WTC11 (cell line): ENCODE measurements at regions not wholly inside any gene's neighbourhood (a gene's known extent, or its start where the extent isn't known, plus 50 kb on each side); places are given as distances from the start of the nearest gene placed in this dataset.
A peak's percentile ranks its signal among the peaks of the same experiment; 100 is the strongest.

Experiments
- ATAC-seq: fragments of 200-7000 bp; cut with Tn5 transposase; 2 replicates; pipeline ENCODE4 v1.10.0; 2021; ENCODE audit warnings: mild to moderate bottlenecking, moderate library complexity
- CTCF ChIA-PET: fragments of 300-600 bp; sonication (Branson Sonifier 250); formaldehyde crosslinking; loops from one replicate; lab custom pipeline; 2021; ENCODE audit warnings: antibody characterized with exemption; lab: Charles Lee
- POLR2A ChIA-PET: fragments of 350-600 bp; sonication (Branson Sonifier 250); formaldehyde crosslinking; loops from one replicate; lab custom pipeline; 2021; ENCODE audit warnings: antibody characterized with exemption; lab: Charles Lee
- DNase-seq: peaks from one replicate; pipeline ENCODE4 v3.0.0; 2021; ENCODE audit warnings: low spot score
- H3K27ac Mint-ChIP-seq: 2 replicates; pipeline ENCODE4 v1.8.0; 2021; ENCODE audit warnings: mixed read lengths
- H3K27me3 Mint-ChIP-seq: 2 replicates; pipeline ENCODE4 v1.8.0; 2021; ENCODE audit warnings: low read depth, mild to moderate bottlenecking, moderate library complexity, mixed read lengths
- H3K36me3 Mint-ChIP-seq: 2 replicates; pipeline ENCODE4 v1.8.0; 2021; ENCODE audit warnings: mixed read lengths
- H3K4me1 Mint-ChIP-seq: 2 replicates; pipeline ENCODE4 v1.8.0; 2022; ENCODE audit warnings: mixed read lengths
- H3K4me3 Mint-ChIP-seq: 2 replicates; pipeline ENCODE4 v1.8.0; 2021; ENCODE audit warnings: mild to moderate bottlenecking, moderate library complexity, mixed read lengths
- H3K9me3 Mint-ChIP-seq: 2 replicates; pipeline ENCODE4 v1.8.0; 2021; ENCODE audit warnings: mixed read lengths
- CREM ChIP-seq: sonication (generic); formaldehyde crosslinking; IDR thresholded peaks from 2 replicates; pipeline ENCODE4 v1.8.1; 2022; ENCODE audit warnings: mild to moderate bottlenecking, missing genetic modification reagents, moderate library complexity
- ELF4 ChIP-seq: sonication (generic); formaldehyde crosslinking; IDR thresholded peaks from 2 replicates; pipeline ENCODE4 v1.8.1; 2022; ENCODE audit warnings: low read depth, mild to moderate bottlenecking, moderate library complexity, missing genetic modification reagents
- EMX1 ChIP-seq: fragments of 250-450 bp; sonication (Bioruptor Pico); IDR thresholded peaks from 2 replicates; pipeline ENCODE4 v1.8.0; 2021; ENCODE audit warnings: mild to moderate bottlenecking
- HMGA2 ChIP-seq: fragments of 250-450 bp; sonication (Bioruptor Pico); IDR thresholded peaks from 2 replicates; pipeline ENCODE4 v1.4.0; 2021; ENCODE audit warnings: mild to moderate bottlenecking, moderate library complexity
- TEAD4 ChIP-seq: sonication (generic); formaldehyde crosslinking; IDR thresholded peaks from 2 replicates; pipeline ENCODE4 v1.8.0; 2022; ENCODE audit warnings: mild to moderate bottlenecking, missing genetic modification reagents
- ZNF121 ChIP-seq: sonication (generic); formaldehyde crosslinking; IDR thresholded peaks from 2 replicates; pipeline ENCODE4 v1.8.0; 2023; ENCODE audit warnings: missing genetic modification reagents
- TF ChIP-seq, protein P1 (sequence below): fragments of 200-600 bp; IDR thresholded peaks from 2 replicates; pipeline ENCODE4 v1.8.0; 2022; ENCODE audit warnings: antibody characterized with exemption
- TF ChIP-seq, protein P2 (sequence below): sonication (generic); formaldehyde crosslinking; IDR thresholded peaks from 2 replicates; pipeline ENCODE4 v1.8.0; 2022; ENCODE audit warnings: mild to moderate bottlenecking, missing genetic modification reagents
- TF ChIP-seq, protein P3 (sequence below): sonication (generic); formaldehyde crosslinking; IDR thresholded peaks from 2 replicates; pipeline ENCODE4 v1.8.0; 2022; ENCODE audit warnings: mild to moderate bottlenecking, missing genetic modification reagents
- TF ChIP-seq, protein P4 (sequence below): fragments of 250-450 bp; sonication (Bioruptor Pico); IDR thresholded peaks from 2 replicates; pipeline ENCODE4 v1.9.0; 2021; ENCODE audit warnings: mild to moderate bottlenecking
- TF ChIP-seq, protein P5 (sequence below): sonication (generic); formaldehyde crosslinking; IDR thresholded peaks from 2 replicates; pipeline ENCODE4 v1.8.0; 2022; ENCODE audit warnings: missing genetic modification reagents

DNA sequence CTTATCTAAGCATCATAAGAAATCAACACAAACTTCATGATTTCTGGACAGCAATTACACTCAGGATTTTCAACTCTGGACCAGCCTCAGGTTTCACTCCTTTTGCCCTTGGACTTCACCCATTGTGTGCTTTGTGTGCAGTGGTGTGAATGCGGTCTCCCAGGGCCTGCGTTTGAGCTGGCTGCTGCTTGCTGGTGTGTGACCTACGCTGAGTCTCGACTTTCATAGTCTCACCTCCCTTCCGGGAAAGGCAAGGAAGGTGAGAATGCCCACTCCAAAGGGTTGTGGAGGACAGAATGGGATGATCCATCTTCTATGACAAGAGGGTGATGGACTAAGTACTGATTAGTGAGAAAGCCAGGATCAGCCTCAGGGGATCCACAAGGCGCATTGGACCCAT, 228.8 kb downstream of the C12orf75 start (continued):
- TF ChIP-seq, protein P1, sequence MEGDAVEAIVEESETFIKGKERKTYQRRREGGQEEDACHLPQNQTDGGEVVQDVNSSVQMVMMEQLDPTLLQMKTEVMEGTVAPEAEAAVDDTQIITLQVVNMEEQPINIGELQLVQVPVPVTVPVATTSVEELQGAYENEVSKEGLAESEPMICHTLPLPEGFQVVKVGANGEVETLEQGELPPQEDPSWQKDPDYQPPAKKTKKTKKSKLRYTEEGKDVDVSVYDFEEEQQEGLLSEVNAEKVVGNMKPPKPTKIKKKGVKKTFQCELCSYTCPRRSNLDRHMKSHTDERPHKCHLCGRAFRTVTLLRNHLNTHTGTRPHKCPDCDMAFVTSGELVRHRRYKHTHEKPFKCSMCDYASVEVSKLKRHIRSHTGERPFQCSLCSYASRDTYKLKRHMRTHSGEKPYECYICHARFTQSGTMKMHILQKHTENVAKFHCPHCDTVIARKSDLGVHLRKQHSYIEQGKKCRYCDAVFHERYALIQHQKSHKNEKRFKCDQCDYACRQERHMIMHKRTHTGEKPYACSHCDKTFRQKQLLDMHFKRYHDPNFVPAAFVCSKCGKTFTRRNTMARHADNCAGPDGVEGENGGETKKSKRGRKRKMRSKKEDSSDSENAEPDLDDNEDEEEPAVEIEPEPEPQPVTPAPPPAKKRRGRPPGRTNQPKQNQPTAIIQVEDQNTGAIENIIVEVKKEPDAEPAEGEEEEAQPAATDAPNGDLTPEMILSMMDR = no peak
- no peak for TF ChIP-seq ELF4 (CRISPR knock-in tag)
- TF ChIP-seq, protein P2, sequence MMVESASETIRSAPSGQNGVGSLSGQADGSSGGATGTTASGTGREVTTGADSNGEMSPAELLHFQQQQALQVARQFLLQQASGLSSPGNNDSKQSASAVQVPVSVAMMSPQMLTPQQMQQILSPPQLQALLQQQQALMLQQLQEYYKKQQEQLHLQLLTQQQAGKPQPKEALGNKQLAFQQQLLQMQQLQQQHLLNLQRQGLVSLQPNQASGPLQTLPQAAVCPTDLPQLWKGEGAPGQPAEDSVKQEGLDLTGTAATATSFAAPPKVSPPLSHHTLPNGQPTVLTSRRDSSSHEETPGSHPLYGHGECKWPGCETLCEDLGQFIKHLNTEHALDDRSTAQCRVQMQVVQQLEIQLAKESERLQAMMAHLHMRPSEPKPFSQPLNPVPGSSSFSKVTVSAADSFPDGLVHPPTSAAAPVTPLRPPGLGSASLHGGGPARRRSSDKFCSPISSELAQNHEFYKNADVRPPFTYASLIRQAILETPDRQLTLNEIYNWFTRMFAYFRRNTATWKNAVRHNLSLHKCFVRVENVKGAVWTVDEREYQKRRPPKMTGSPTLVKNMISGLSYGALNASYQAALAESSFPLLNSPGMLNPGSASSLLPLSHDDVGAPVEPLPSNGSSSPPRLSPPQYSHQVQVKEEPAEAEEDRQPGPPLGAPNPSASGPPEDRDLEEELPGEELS (CRISPR knock-in tag) = no peak
- TF ChIP-seq ZNF121 (CRISPR knock-in tag) = no peak
- TF ChIP-seq, protein P3, sequence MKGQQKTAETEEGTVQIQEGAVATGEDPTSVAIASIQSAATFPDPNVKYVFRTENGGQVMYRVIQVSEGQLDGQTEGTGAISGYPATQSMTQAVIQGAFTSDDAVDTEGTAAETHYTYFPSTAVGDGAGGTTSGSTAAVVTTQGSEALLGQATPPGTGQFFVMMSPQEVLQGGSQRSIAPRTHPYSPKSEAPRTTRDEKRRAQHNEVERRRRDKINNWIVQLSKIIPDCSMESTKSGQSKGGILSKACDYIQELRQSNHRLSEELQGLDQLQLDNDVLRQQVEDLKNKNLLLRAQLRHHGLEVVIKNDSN = no peak
- TF ChIP-seq, protein P4, sequence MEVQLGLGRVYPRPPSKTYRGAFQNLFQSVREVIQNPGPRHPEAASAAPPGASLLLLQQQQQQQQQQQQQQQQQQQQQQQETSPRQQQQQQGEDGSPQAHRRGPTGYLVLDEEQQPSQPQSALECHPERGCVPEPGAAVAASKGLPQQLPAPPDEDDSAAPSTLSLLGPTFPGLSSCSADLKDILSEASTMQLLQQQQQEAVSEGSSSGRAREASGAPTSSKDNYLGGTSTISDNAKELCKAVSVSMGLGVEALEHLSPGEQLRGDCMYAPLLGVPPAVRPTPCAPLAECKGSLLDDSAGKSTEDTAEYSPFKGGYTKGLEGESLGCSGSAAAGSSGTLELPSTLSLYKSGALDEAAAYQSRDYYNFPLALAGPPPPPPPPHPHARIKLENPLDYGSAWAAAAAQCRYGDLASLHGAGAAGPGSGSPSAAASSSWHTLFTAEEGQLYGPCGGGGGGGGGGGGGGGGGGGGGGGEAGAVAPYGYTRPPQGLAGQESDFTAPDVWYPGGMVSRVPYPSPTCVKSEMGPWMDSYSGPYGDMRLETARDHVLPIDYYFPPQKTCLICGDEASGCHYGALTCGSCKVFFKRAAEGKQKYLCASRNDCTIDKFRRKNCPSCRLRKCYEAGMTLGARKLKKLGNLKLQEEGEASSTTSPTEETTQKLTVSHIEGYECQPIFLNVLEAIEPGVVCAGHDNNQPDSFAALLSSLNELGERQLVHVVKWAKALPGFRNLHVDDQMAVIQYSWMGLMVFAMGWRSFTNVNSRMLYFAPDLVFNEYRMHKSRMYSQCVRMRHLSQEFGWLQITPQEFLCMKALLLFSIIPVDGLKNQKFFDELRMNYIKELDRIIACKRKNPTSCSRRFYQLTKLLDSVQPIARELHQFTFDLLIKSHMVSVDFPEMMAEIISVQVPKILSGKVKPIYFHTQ (CRISPR knock-in tag) = no peak
- TF ChIP-seq, protein P5, sequence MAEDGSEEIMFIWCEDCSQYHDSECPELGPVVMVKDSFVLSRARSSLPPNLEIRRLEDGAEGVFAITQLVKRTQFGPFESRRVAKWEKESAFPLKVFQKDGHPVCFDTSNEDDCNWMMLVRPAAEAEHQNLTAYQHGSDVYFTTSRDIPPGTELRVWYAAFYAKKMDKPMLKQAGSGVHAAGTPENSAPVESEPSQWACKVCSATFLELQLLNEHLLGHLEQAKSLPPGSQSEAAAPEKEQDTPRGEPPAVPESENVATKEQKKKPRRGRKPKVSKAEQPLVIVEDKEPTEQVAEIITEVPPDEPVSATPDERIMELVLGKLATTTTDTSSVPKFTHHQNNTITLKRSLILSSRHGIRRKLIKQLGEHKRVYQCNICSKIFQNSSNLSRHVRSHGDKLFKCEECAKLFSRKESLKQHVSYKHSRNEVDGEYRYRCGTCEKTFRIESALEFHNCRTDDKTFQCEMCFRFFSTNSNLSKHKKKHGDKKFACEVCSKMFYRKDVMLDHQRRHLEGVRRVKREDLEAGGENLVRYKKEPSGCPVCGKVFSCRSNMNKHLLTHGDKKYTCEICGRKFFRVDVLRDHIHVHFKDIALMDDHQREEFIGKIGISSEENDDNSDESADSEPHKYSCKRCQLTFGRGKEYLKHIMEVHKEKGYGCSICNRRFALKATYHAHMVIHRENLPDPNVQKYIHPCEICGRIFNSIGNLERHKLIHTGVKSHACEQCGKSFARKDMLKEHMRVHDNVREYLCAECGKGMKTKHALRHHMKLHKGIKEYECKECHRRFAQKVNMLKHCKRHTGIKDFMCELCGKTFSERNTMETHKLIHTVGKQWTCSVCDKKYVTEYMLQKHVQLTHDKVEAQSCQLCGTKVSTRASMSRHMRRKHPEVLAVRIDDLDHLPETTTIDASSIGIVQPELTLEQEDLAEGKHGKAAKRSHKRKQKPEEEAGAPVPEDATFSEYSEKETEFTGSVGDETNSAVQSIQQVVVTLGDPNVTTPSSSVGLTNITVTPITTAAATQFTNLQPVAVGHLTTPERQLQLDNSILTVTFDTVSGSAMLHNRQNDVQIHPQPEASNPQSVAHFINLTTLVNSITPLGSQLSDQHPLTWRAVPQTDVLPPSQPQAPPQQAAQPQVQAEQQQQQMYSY (CRISPR knock-in tag) = no peak
- no peak for TF ChIP-seq HMGA2 (CRISPR knock-in tag)
- no peak for TF ChIP-seq EMX1 (CRISPR knock-in tag)

DNA sequence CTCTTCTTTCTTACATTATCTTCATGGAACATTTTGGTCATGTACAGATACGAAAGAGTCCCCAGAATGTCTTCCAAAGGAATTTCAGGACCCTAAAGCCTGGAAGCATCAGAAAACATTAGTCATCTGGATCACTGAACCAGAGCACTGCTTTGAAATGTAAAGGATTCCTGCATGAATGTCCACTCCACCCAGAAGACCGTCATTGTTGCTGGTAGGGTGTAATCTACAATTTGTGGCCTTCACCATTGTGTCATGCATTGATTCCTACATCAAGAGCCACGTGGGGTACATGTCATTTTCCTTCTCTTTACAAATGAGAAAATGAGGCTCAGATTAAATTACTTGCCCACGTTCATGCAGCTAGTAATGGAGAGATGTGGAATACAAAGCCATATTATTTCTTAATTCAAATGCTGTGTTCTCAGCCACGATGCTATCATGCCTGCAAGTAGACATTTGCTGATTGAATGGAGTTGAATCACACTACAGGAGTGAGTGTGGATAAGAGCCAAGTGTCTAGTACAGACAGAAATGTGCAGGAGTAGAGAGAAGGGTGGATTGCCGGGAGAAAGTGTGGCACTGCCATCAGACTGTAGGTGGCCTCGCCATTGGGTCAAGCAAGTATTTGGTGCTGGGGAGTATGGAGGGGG, 231.2 kb downstream of the C12orf75 start:
- peaks cover 2% of the 10 kb centered on the region; the same call in 1 of the 2 replicates for H3K27me3 Mint-ChIP-seq
- H3K36me3 Mint-ChIP-seq = no peaks in the 10 kb centered on the region
- no peaks in the 10 kb centered on the region for H3K9me3 Mint-ChIP-seq
- ATAC-seq (peak; percentile 46; the same call in 1 of the 2 replicates), DNase-seq (no peak)
- CTCF ChIA-PET = interaction anchor here (0.6 kb wide), 1 partner anchor 51 kb away, joined by 3 read pairs; no protein-coding TSS in a partner anchor
- TF ChIP-seq CREM (no peak), TEAD4 (CRISPR knock-in tag) (no peak)
- H3K4me1 Mint-ChIP-seq = peaks cover 11% of the 10 kb centered on the region
- no peak overlapping the region for H3K27ac Mint-ChIP-seq
- POLR2A ChIA-PET = no interaction called here
- no peak overlapping the region for H3K4me3 Mint-ChIP-seq
